Loucy (cell line): ENCODE measurements at regions not wholly inside any gene's neighbourhood (a gene's known extent, or its start where the extent isn't known, plus 50 kb on each side); places are given as distances from the start of the nearest gene placed in this dataset.
"Not testable (repeated sequence)": the region's sequence is repeated elsewhere in the genome, so short reads cannot be mapped to it uniquely, and the experiment has no call there.

Experiments used
- H2AFZ ChIP-seq: fragments of 200-600 bp; sonication (generic); 2 replicates; pipeline ENCODE4 v1.6.0; 2016; ENCODE audit warnings: antibody characterized with exemption, mild to moderate bottlenecking, low read length, moderate library complexity
- H3F3A ChIP-seq: fragments of 200-600 bp; 2 replicates; pipeline ENCODE4 v1.6.0; 2016; ENCODE audit warnings: antibody characterized with exemption, low read depth, mild to moderate bottlenecking
- H3K27me3 ChIP-seq: fragments of 200-600 bp; sonication (generic); 2 replicates; pipeline ENCODE4 v1.6.1; 2014; ENCODE audit warnings: low read length, mild to moderate bottlenecking; ENCODE audit not compliant: insufficient read depth, poor library complexity, severe bottlenecking
- H3K36me3 ChIP-seq: fragments of 200-600 bp; sonication (generic); 2 replicates; pipeline ENCODE4 v1.6.1; 2016; ENCODE audit warnings: low read length; ENCODE audit not compliant: insufficient read depth
- H3K4me1 ChIP-seq: fragments of 200-600 bp; sonication (generic); 2 replicates; pipeline ENCODE4 v1.5.1; 2014; ENCODE audit warnings: low read length, mild to moderate bottlenecking; ENCODE audit not compliant: insufficient read depth, poor library complexity, severe bottlenecking
- H3K4me2 ChIP-seq: fragments of 200-600 bp; sonication (generic); 2 replicates; pipeline ENCODE4 v1.6.0; 2014; ENCODE audit warnings: antibody characterized with exemption, low read length, low read depth, mild to moderate bottlenecking; ENCODE audit not compliant: poor library complexity, severe bottlenecking
- H3K4me3 ChIP-seq: fragments of 200-600 bp; sonication (generic); 2 replicates; pipeline ENCODE4 v1.5.1; 2014; ENCODE audit warnings: low read length, mild to moderate bottlenecking, mixed read lengths; ENCODE audit not compliant: poor library complexity, severe bottlenecking
- H3K79me2 ChIP-seq: fragments of 200-600 bp; sonication (generic); 2 replicates; pipeline ENCODE4 v1.6.1; 2014; ENCODE audit warnings: low read length; ENCODE audit not compliant: insufficient read depth
- H3K9ac ChIP-seq: fragments of 200-600 bp; sonication (generic); 2 replicates; pipeline ENCODE4 v1.6.0; 2014; ENCODE audit warnings: mild to moderate bottlenecking, low read depth, low read length, moderate library complexity; ENCODE audit not compliant: poor library complexity, severe bottlenecking
- H3K9me2 ChIP-seq: fragments of 200-600 bp; sonication (generic); replicated peaks from 2 replicates; pipeline ENCODE4 v1.6.1; 2016; ENCODE audit warnings: low read depth, low read length, mixed read lengths
- H3K9me3 ChIP-seq: fragments of 200-600 bp; sonication (generic); 2 replicates; pipeline ENCODE4 v1.6.1; 2014; ENCODE audit warnings: mild to moderate bottlenecking, antibody characterized with exemption, low read length, low read depth; ENCODE audit not compliant: insufficient read depth
- H4K20me1 ChIP-seq: fragments of 200-600 bp; sonication (generic); 2 replicates; pipeline ENCODE4 v1.6.0; 2014; ENCODE audit warnings: antibody characterized with exemption, low read length, mild to moderate bottlenecking; ENCODE audit not compliant: insufficient read depth, poor library complexity, severe bottlenecking
- CTCF ChIP-seq: fragments of 200-600 bp; sonication (generic); conservative IDR thresholded peaks from 2 replicates; pipeline ENCODE4 v1.5.1; 2014; ENCODE audit warnings: mild to moderate bottlenecking, antibody characterized with exemption, low read length
- EZH2phosphoT487 ChIP-seq: fragments of 200-600 bp; IDR thresholded peaks from 2 replicates; pipeline ENCODE4 v1.6.1; 2018; ENCODE audit warnings: antibody characterized with exemption, mild to moderate bottlenecking, moderate library complexity, borderline replicate concordance

GRCh38 chr1:235052067-235053008 is 76.3 kb downstream of the TOMM20 start:
- H3K9me3 ChIP-seq = no peaks in the 10 kb centered on the region
- no peak overlapping the region for H2AFZ ChIP-seq
- H3K79me2 ChIP-seq = no peaks in the 10 kb centered on the region
- H4K20me1 ChIP-seq = no peaks in the 10 kb centered on the region
- no peak overlapping the region for H3K9ac ChIP-seq
- H3K36me3 ChIP-seq = no peaks in the 10 kb centered on the region
- TF ChIP-seq CTCF (no peak), EZH2phosphoT487 (no peak)
- H3K4me3 ChIP-seq = no peak overlapping the region
- no peaks in the 10 kb centered on the region for H3K27me3 ChIP-seq
- H3K4me2 ChIP-seq = no peak overlapping the region
- peaks cover 11% of the 10 kb centered on the region for H3K4me1 ChIP-seq
- no peaks in the 10 kb centered on the region for H3F3A ChIP-seq
- no peaks in the 10 kb centered on the region for H3K9me2 ChIP-seq

GRCh38 chr1:235051521-235051920 is 77.1 kb downstream of the TOMM20 start:
- no peak overlapping the region for H3K9ac ChIP-seq
- no peak overlapping the region for H3K4me2 ChIP-seq
- H3K4me3 ChIP-seq = no peak overlapping the region
- H3K79me2 ChIP-seq = no peaks in the 10 kb centered on the region
- H3K4me1 ChIP-seq = peaks cover 12% of the 10 kb centered on the region
- TF ChIP-seq EZH2phosphoT487 = no peak
- no peak for TF ChIP-seq CTCF
- no peaks in the 10 kb centered on the region for H4K20me1 ChIP-seq
- H3K9me3 ChIP-seq = no peaks in the 10 kb centered on the region
- no peaks in the 10 kb centered on the region for H3K36me3 ChIP-seq
- H2AFZ ChIP-seq = no peak overlapping the region
- no peaks in the 10 kb centered on the region for H3K27me3 ChIP-seq
- H3F3A ChIP-seq = no peaks in the 10 kb centered on the region
- no peaks in the 10 kb centered on the region for H3K9me2 ChIP-seq

DNA sequence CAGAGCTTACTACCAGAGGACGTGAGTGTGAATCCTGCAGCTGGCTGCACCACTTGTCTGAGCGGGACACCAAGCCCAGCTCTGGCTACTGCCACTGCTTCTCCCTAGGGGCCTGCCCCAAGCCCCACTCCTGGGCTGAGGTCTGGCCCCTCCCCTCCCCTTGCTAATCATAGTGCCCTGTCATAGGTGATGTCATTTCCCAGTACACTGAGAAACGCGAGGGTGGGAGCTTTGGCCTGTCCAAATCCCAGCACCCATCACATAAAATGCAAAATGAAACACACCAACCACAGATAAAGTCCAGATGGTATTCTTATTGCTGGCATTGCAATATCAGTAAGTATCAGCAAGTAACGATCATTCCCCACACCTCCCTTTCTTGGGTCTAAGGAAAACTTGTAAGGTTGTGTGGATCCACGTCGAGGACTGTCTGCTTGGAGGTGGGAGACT is 77.7 kb downstream of the TOMM20 start:
- no peaks in the 10 kb centered on the region for H3K27me3 ChIP-seq
- H3K9me3 ChIP-seq = no peaks in the 10 kb centered on the region
- no peak overlapping the region for H3K9ac ChIP-seq
- no peaks in the 10 kb centered on the region for H3K79me2 ChIP-seq
- no peaks in the 10 kb centered on the region for H3K36me3 ChIP-seq
- TF ChIP-seq CTCF (no peak), EZH2phosphoT487 (no peak)
- no peaks in the 10 kb centered on the region for H4K20me1 ChIP-seq
- no peak overlapping the region for H2AFZ ChIP-seq
- H3K9me2 ChIP-seq = no peaks in the 10 kb centered on the region
- H3K4me3 ChIP-seq = no peak overlapping the region
- H3F3A ChIP-seq = no peaks in the 10 kb centered on the region
- H3K4me2 ChIP-seq = no peak overlapping the region
- H3K4me1 ChIP-seq = peaks cover 15% of the 10 kb centered on the region

DNA sequence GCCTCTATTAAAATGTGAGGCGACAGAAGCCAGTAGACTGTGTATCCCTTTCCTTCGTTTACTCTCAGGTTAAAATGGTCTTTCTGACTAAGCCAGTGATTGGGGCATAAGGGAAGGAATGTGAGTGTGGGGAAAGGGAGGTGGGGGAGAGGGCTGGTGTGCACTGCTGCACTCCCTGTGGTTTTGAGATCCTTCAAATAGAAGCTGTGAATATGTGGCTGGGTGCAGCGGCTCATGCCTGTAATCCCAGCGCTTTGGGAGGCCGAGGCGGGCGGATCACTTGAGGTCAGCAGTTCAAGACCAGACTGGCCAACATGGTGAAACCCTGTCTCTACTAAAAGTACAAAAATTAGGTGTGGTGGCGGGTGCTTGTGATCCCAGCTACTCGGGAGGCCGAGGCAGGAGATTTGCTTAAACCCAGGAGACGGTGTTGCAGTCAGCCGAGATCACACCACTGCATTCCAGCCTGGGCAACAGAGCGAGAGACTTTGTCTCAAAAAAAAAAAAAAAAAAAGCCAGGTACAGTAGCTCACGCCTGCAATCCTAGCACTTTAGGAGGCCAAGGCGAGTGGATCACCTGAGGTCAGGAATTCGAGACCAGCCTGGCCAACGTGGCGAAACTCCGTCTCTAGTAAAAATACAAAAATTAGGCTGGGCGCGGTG is 78.8 kb downstream of the TOMM20 start:
- H4K20me1 ChIP-seq, H3F3A ChIP-seq, H3K79me2 ChIP-seq, H3K4me3 ChIP-seq, H3K9ac ChIP-seq, H3K27me3 ChIP-seq, H3K36me3 ChIP-seq, H3K9me2 ChIP-seq, H3K9me3 ChIP-seq, H3K4me2 ChIP-seq, H2AFZ ChIP-seq: not testable (repeated sequence)
- peaks cover 18% of the 10 kb centered on the region for H3K4me1 ChIP-seq
